HCT116 (cell line): ENCODE measurements at regions not wholly inside any gene's neighbourhood (a gene's known extent, or its start where the extent isn't known, plus 50 kb on each side); places are given as distances from the start of the nearest gene placed in this dataset.

Experiments
- CEBPB ChIP-seq: IDR thresholded peaks from 2 replicates; pipeline ENCODE4 v1.6.1; 2012; ENCODE audit warnings: low read depth
- CTCF ChIP-seq, 3 experiments: fragments of 200-600 bp in 1 of 3; sonication (generic) in 1 of 3; IDR thresholded peaks in 2 of 3; conservative IDR thresholded peaks in 1 of 3; 2 replicates each; pipeline ENCODE4 v1.5.1; 2012 to 2017; ENCODE audit warnings: low read depth in 2 of 3, low read length in 2 of 3, antibody characterized with exemption in 1 of 3, borderline replicate concordance in 1 of 3, control low read depth in 1 of 3, mild to moderate bottlenecking in 1 of 3, mixed read lengths in 1 of 3, mixed run types in 1 of 3, moderate library complexity in 1 of 3; ENCODE audit not compliant: insufficient read depth in 1 of 3
- EGR1 ChIP-seq: IDR thresholded peaks from 2 replicates; pipeline ENCODE4 v1.6.1; 2012; ENCODE audit warnings: low read depth
- ELF1 ChIP-seq: IDR thresholded peaks from 2 replicates; pipeline ENCODE4 v1.6.1; 2012; ENCODE audit warnings: low read depth, borderline replicate concordance
- EZH2phosphoT487 ChIP-seq: fragments of 200-600 bp; IDR thresholded peaks from 2 replicates; pipeline ENCODE4 v1.6.1; 2018; ENCODE audit warnings: antibody characterized with exemption, borderline replicate concordance
- FOSL1 ChIP-seq: IDR thresholded peaks from 2 replicates; pipeline ENCODE4 v1.6.1; 2012; ENCODE audit warnings: low read depth
- POLR2A ChIP-seq: IDR thresholded peaks from 2 replicates; pipeline ENCODE4 v1.7.0; 2011; ENCODE audit warnings: borderline replicate concordance; ENCODE audit not compliant: insufficient read depth, insufficient read length; ENCODE audit errors: extremely low read depth
- POLR2AphosphoS5 ChIP-seq: IDR thresholded peaks from 2 replicates; pipeline ENCODE4 v1.6.1; 2011; ENCODE audit warnings: mild to moderate bottlenecking, low read depth, low read length, moderate library complexity
- RAD21 ChIP-seq: IDR thresholded peaks from 2 replicates; pipeline ENCODE4 v1.6.1; 2012; ENCODE audit warnings: low read depth, mild to moderate bottlenecking
- SP1 ChIP-seq: IDR thresholded peaks from 2 replicates; pipeline ENCODE4 v1.6.1; 2012; ENCODE audit warnings: low read depth
- YY1 ChIP-seq: IDR thresholded peaks from 2 replicates; pipeline ENCODE4 v1.6.1; 2011; ENCODE audit warnings: low read length, low read depth, moderate library complexity, mild to moderate bottlenecking; ENCODE audit not compliant: insufficient replicate concordance; ENCODE audit errors: extremely low read depth

- TF ChIP-seq SP1, result no peak
- TF ChIP-seq CEBPB, result no peak
- no peak for TF ChIP-seq POLR2A
- TF ChIP-seq RAD21, result no peak
- no peak for TF ChIP-seq YY1
- no peak for TF ChIP-seq POLR2AphosphoS5
- TF ChIP-seq CTCF (IDR thresholded peaks at IDR 0.05 in 2 of 3, conservative IDR thresholded peaks at IDR 0.05 in 1 of 3; ENCODE audit: borderline replicate concordance in 1 of 3, insufficient read depth in 1 of 3, low read depth in 2 of 3, low read length in 2 of 3), result no peak
- no peak for TF ChIP-seq EGR1
- TF ChIP-seq EZH2phosphoT487, result no peak
- no peak for TF ChIP-seq FOSL1
- no peak for TF ChIP-seq ELF1
These were observed 201.2 kb upstream of the DIPK2B start for GRCh38 chrX:45401923-45402322.
